HG03342 (cell line): ENCODE measurements at regions not wholly inside any gene's neighbourhood (a gene's known extent, or its start where the extent isn't known, plus 50 kb on each side); places are given as distances from the start of the nearest gene placed in this dataset.

Experiments
- ATAC-seq: cut with Tn5 transposase; IDR thresholded peaks from one replicate; pipeline ENCODE4 v1.9.1; 2021; ENCODE audit warnings: mild to moderate bottlenecking, moderate library complexity; ENCODE audit not compliant: unreplicated experiment

- ATAC-seq: no peak
Measured at GRCh38 chr2:205937211-205937610, 148.8 kb downstream of the INO80D start.

GRCh38 chr2:205936446-205936845, 149.5 kb downstream of the INO80D start:
- no peak for ATAC-seq

- no peak for ATAC-seq
Measured at GRCh38 chr2:205934443-205934842, 151.5 kb downstream of the INO80D start.

GRCh38 chr2:205932861-205933260, 153.1 kb downstream of the INO80D start:
- ATAC-seq: no peak

- ATAC-seq: no peak
Measured at GRCh38 chr2:205931388-205931787, 154.6 kb downstream of the INO80D start.

- ATAC-seq: no peak
Measured at GRCh38 chr2:205930209-205930608, 155.8 kb downstream of the INO80D start.

- no peak for ATAC-seq
Measured at GRCh38 chr2:205929246-205929942, 156.6 kb downstream of the INO80D start.

GRCh38 chr2:205925373-205926337, 160.3 kb downstream of the INO80D start:
- ATAC-seq: peak; percentile 96

GRCh38 chr2:205924676-205925075, 161.3 kb downstream of the INO80D start:
- no peak for ATAC-seq

GRCh38 chr2:205915130-205915524, 170.8 kb downstream of the INO80D start:
- no peak for ATAC-seq

GRCh38 chr2:205914213-205915129, 171.5 kb downstream of the INO80D start:
- no peak for ATAC-seq

- ATAC-seq: no peak
Measured at GRCh38 chr2:205913668-205914067, 172.3 kb downstream of the INO80D start.

GRCh38 chr2:205911306-205911705, 174.7 kb downstream of the INO80D start:
- no peak for ATAC-seq

GRCh38 chr2:205909184-205909572, 176.8 kb downstream of the INO80D start:
- ATAC-seq: no peak

- ATAC-seq: no peak
Measured at GRCh38 chr2:205908212-205909183, 177.5 kb downstream of the INO80D start.

- ATAC-seq: no peak
Measured at GRCh38 chr2:205906419-205906818, 179.6 kb downstream of the INO80D start.

- ATAC-seq: no peak
Measured at GRCh38 chr2:205905576-205905975, 180.4 kb downstream of the INO80D start.

GRCh38 chr2:205904873-205905272, 181.1 kb downstream of the INO80D start:
- no peak for ATAC-seq

GRCh38 chr2:205903549-205904129, 182.3 kb downstream of the INO80D start:
- ATAC-seq: peak; percentile 94

GRCh38 chr2:205902900-205903237, 183.1 kb downstream of the INO80D start:
- ATAC-seq: no peak
